Ureter (tissue), 1 donor: ENCODE measurements at regions not wholly inside any gene's neighbourhood (a gene's known extent, or its start where the extent isn't known, plus 50 kb on each side); places are given as distances from the start of the nearest gene placed in this dataset.
"Not testable (repeated sequence)": the region's sequence is repeated elsewhere in the genome, so short reads cannot be mapped to it uniquely, and the experiment has no call there.

Source experiments
- DNase-seq: peaks from one replicate; pipeline ENCODE4 v3.0.0-alpha.2; 2020; ENCODE audit warnings: low spot score
- donor health status: DM: yes; HTN: yes; CAD: no.

DNA sequence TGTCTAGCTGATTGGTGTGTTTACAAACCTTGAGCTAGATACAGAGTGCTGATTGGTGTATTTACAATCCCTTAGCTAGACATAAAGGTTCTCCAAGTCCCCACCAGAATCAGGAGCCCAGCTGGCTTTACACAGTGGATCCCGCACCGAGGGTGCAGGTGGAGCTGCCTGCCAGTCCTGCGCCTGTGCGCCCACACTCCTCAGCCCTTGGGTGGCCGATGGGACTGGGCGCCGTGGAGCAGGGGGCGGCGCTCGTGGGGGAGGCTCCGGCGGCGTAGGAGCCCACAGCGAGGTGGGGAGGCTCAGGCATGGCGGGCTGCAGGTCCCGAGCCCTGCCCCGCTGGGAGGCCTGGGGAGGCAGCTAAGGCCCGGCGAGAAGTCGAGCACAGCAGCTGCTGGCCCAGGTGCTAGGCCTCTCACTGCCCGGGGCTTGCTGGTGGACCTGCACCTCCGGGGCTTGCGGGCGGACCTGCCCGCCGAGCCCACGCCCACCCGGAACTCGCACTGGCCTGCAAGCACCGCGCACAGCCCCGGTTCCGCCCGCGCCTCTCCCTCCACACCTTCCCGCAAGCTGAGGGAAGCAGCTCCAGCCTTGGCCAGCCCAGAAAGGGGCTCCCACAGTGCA lies 51.0 kb upstream of the CDYL start:
- not testable (repeated sequence) for DNase-seq

DNA sequence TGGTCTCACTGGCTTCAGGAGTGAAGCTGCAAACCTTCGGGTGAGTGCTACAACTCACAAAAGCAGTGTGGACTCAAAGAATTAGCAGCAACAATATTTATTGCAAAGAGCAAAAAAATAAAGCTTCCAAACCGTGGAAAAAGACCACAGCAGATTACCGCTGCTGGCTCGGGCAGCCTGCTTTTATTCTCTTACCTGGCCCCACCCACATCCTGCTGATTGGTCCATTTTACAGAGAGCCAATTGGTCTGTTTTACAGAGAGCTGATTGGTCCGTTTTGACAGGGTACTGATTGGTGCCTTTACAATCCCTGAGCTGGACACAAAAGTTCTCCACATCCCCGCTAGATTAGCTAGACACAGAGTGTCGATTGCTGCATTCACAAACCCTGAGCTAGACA lies 51.5 kb upstream of the CDYL start:
- DNase-seq: not testable (repeated sequence)

GRCh38 chr6:4723383-4723782 lies 52.8 kb upstream of the CDYL start:
- no peak for DNase-seq

DNA sequence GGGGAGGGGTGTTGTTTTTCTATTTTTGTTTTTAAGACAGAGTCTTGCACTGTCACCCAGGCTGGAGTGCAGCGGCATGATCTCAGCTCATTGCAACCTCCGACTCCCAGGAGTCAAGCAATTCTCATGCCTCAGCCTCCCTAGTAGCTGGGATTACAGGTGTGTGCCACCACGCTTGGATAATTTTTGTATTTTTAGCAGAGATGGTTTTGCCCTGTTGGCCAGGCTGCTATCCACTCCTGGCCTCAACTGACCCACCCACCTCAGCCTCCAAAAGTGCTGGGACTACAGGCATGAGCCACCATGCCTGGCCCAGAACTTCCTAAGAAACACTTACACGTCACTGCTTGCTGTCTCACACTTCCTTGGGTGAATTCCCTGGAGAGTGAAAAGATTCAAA lies 54.8 kb upstream of the CDYL start:
- not testable (repeated sequence) for DNase-seq

- no peak for DNase-seq
These were observed 56.7 kb upstream of the CDYL start for GRCh38 chr6:4719491-4719890.

DNA sequence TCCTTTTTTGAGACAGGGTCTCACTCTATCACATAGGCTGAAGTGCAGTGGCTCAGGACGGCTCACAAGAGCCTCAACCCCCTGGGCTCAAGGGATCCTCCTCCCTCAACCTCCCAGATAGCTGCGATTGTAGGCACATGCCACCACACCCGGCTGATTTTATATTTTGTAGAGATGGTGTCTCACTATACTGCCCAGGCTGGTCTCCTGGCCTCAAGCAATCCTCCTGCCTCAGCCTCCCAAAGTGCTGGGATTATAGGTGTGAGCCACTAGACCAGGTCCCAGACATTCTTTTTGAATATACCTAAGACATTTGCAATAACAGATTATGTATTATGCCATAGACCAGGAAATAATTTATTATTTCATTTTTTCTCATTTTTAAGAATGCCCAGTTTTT lies 58.3 kb upstream of the CDYL start:
- no peak for DNase-seq

DNA sequence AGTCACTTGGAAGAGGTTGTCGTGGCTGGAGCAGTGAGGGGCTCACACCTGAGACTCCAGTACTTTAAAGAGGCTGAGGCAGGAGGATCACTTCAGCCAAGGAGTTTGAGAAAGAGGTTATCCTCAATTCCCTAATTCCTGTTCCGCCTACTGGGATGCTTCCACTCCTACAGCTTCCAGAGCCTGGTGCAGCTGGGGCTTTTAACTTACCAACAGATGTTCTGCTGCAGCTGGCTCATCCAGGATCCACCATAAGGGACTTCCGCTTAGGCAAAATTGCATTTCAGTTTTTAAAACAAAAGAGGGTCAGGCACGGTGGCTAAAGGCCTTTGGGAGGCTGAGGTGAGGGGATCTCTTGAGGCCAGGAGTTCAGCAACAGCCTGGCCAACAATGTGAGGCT lies 59.1 kb upstream of the CDYL start:
- DNase-seq: no peak

DNA sequence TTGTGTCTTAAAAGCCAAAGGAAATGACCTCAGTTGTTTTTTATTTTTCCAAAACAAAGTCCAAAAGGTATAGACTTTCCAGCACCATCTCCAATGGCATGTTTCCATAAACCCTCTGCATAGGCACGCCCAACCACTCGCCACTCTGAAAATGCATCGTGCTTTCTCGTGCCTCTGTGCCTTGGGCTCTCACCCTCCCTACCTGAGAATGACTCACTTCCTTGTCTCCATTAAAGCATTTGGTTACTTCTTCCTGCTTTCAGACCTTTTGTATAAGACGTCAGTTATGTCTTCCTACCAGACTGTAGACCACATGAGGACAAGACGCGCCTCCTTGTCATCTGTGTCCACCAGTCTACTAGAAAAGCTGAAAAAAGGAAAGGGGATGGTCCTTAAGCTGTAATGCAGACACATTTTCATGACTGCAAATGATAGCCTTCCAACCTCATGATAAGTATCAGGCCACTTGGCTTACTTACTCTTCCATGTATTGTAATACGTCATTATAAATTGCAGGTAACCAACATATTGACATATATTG lies 61.2 kb upstream of the CDYL start:
- DNase-seq: peak; percentile 47

DNA sequence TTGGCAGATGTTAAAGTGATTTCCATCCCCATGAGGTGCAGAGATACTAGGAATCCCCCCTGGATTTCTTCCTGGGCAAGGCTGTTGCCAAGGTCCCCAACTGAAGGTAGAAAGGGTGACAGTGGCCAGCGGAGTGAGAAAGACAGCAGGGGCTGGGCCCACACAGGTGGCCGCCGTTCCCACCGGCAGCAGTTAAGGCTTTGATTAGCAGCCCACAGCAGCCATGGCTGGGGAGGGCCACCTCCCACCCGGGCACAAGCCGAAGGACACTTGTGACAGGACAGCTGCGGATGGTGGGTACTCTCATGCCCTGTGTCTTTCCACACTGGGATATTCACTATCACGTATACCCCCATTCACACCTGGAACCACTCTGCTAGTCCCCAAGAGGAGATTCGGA lies 63.9 kb upstream of the CDYL start:
- DNase-seq: no peak

GRCh38 chr6:4707011-4707410 lies 69.2 kb upstream of the CDYL start:
- no peak for DNase-seq

DNA sequence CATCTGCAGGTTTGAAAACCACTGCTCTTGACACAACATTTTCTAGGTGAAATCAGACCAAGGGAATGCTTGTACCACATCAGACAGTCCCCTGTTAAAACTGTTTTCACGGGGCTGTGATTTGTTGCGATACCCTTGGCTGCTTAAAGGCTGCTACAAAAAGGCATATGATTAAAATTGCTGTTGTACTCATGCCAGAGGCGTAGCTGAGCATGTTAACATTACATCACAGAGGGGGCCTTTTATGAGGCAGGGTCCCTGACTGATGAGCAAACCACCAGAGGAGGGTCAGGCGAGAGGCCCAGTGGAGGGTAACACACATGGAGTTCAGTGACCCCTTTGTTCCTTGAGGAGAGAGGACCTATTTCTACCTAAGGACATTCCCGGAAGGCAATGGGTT lies 70.4 kb upstream of the CDYL start:
- no peak for DNase-seq

DNA sequence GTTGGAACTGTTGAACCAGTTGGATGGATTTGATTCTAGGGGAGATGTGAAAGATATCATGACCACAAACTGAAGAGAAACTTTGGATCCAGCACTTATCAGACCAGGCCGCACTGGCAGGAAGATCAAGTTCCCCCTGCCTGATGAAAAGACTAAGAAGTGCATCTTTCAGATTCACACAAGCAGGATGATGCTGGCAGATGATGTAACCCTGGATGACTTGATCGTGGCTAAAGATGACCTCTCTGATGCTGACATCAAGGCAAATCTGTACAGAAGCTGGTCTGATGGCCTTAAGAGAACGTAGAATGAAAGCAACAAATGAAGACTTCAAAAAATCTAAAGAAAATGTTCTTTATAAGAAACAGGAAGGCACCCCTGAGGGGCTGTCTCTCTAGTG lies 72.8 kb upstream of the CDYL start:
- no peak for DNase-seq

DNA sequence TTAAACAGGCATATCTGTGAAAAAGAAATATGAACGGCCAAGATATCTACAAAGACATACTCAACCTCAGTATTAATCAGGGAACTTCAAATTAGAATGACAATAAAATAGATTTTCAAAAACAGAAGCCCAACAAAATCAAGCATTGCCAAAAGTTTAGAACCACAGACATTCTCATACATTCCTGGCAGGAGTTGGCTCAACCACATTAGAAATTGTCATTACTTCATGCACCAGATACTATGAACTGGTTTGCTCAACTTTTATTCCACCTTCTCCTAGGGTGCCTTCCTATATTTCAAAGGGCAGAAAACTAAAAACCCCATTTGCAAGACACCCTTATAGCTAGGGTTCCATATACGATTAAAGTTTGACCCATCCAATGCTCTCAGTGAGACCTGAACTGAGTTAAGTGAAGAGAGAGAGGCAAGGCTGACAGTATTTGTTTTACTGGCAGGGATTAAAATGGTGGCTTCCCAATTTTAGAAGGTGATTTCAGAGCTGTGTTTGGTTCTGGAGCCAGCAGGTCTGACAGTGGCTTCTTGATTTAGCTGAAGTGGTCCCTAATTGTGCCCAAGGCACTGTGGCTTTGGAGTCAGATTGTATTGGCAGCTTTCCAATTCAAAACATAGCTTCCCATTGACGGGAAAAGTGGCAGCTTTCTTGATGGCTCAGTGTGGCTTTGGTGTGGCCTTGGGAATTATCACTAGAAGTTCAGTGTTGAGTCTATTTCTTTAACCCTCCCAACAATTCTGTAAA lies 77.1 kb upstream of the CDYL start:
- no peak for DNase-seq

- DNase-seq: no peak
These were observed 82.8 kb upstream of the CDYL start for GRCh38 chr6:4693173-4693970.

DNA sequence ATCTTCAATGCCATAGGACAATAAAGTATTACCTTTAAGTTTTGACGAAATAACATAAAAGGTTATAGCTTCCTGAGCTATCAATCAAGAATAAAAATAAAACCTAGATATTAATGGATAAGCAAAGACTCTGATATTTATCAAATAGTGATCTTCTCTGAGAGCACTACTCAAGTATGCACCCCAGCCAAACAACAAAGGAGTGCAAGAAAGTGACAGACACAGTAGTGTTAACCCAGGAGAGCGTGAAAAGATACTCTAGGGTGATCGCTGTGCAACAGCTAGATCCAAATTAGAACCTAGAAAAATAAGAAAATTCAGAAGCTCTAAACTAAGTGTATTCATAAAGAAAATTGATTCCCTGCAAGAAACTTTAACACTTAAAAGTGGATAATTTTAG lies 83.5 kb upstream of the CDYL start:
- DNase-seq: no peak

GRCh38 chr6:4687989-4688947 lies 87.9 kb upstream of the CDYL start:
- DNase-seq: peak; percentile 49

DNA sequence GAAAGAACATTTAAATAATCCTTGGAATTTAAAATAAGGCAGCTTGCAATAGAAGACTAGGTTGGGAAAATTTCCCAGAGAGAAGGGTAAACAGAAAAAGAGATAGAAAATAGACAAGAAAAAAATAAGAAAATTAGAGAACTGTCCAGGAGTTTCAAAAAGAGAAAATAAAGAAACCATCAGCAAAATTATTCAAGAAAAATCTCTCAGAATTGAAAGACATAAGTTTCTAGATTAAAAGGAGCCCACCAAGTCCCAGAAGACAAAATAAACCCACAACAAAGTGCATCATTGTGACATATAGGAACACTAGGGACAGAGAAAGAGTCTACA lies 88.6 kb upstream of the CDYL start:
- no peak for DNase-seq

GRCh38 chr6:4682431-4683097 lies 93.6 kb upstream of the CDYL start:
- DNase-seq: no peak

- no peak for DNase-seq
These were observed 97.5 kb upstream of the CDYL start for GRCh38 chr6:4678506-4679300.

- no peak for DNase-seq
These were observed 98.5 kb upstream of the CDYL start for GRCh38 chr6:4677751-4678065.
